Heart left ventricle (tissue), 13 donors: ENCODE measurements at regions not wholly inside any gene's neighbourhood (a gene's known extent, or its start where the extent isn't known, plus 50 kb on each side); places are given as distances from the start of the nearest gene placed in this dataset.

Experiments used
- POLR2A ChIP-seq, 2 donors: fragments of 450-650 bp; IDR thresholded peaks; one replicate each; pipeline ENCODE4 v1.6.1; 2017; ENCODE audit warnings: antibody characterized with exemption in 2 of 2, mild to moderate bottlenecking in 2 of 2, moderate library complexity in 2 of 2
- TF ChIP-seq, protein P1 (sequence below), 12 donors: fragments of 200-600 bp; sonication (generic) in 4 of 12; IDR thresholded peaks; one replicate each; pipeline versions ENCODE4 v1.5.0 to v1.8.0; 2018 to 2022; ENCODE audit warnings: antibody characterized with exemption in 12 of 12, mild to moderate bottlenecking in 5 of 12
- donor health status: ischemic (EF 13 %, LVEDD 7.1; RV severe dilation, severe dysfunction).
- donor health status: DM: no; HTN: yes; CAD: no.
- donor health status: DM: no; HTN: no; CAD: no.
- donor health status: ischemic (EF 25% LVEDD 6.9; RV normal size, moderate dysfunction).
- donor health status: ischemic (EF 25% LVEDD 5.7; RV mildly dilated, moderate dysfunction).
- donor health status: ischemic (EF 35%, LVEDD 5.7; RV mildly dilated, moderate dysfunction).
- donor health status: nonischemic (EF 11% LVEDD 7.7; RV severe dilation, severe dysfunction).
- donor health status: DM: yes; HTN: yes; CAD: no.
- donor health status: PGD.
- donor health status: ischemic (EF 29% LVEDD 5.4; RV normal size, mild dysfunction).
- donor health status: nonischemic (EF 23%, LVEDD 6.1; RV moderate dilation, normal function).

DNA sequence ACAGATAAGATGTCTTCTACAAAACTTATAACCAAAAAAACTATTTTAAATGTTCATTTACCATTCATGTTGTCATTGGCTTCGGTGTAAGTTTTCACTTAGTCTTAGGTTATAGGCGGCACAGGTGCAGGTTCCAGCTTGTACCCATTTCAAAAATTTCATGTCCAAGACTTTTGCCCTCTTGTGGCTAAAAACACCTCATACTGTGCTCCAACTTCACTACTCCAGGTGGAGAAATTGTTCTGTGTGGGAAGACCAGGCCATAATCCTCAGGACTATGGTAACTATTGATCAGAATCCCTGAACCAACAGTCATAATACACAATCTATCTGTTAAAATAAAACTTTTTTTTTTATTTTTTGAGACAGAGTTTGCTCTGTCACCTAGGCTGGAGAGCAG is 95.2 kb upstream of the ATP11B start:
- TF ChIP-seq POLR2A (IDR thresholded peaks at IDR 0.05), result no peak
- TF ChIP-seq, protein P1, sequence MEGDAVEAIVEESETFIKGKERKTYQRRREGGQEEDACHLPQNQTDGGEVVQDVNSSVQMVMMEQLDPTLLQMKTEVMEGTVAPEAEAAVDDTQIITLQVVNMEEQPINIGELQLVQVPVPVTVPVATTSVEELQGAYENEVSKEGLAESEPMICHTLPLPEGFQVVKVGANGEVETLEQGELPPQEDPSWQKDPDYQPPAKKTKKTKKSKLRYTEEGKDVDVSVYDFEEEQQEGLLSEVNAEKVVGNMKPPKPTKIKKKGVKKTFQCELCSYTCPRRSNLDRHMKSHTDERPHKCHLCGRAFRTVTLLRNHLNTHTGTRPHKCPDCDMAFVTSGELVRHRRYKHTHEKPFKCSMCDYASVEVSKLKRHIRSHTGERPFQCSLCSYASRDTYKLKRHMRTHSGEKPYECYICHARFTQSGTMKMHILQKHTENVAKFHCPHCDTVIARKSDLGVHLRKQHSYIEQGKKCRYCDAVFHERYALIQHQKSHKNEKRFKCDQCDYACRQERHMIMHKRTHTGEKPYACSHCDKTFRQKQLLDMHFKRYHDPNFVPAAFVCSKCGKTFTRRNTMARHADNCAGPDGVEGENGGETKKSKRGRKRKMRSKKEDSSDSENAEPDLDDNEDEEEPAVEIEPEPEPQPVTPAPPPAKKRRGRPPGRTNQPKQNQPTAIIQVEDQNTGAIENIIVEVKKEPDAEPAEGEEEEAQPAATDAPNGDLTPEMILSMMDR (IDR thresholded peaks at IDR 0.05), result no peak
